Bronchial epithelial cell (primary cell): ENCODE measurements at regions not wholly inside any gene's neighbourhood (a gene's known extent, or its start where the extent isn't known, plus 50 kb on each side); places are given as distances from the start of the nearest gene placed in this dataset.
"Not testable (repeated sequence)": the region's sequence is repeated elsewhere in the genome, so short reads cannot be mapped to it uniquely, and the experiment has no call there.

Experiments used
- DNase-seq: peaks from one replicate; pipeline ENCODE4 v3.0.0-alpha.2; 2010; ENCODE audit warnings: low read depth
- FAIRE-seq: peaks from 2 replicates; lab custom pipeline; 2011; peaks lifted over from hg19 to GRCh38; lab: Jason Lieb, UNC
- H3K27me3 ChIP-seq: 2 replicates; pipeline ENCODE4 v1.5.1; 2011; ENCODE audit warnings: low read length; ENCODE audit not compliant: control insufficient read depth, insufficient read depth
- H3K36me3 ChIP-seq: 2 replicates; pipeline ENCODE4 v1.5.1; 2011; ENCODE audit warnings: low read length; ENCODE audit not compliant: control insufficient read depth, insufficient read depth
- H3K4me3 ChIP-seq: 2 replicates; pipeline ENCODE4 v1.5.1; 2011; ENCODE audit warnings: mild to moderate bottlenecking, low read depth, low read length, control low read depth
- CTCF ChIP-seq: IDR thresholded peaks from 2 replicates; pipeline ENCODE4 v1.5.1; 2011; ENCODE audit warnings: mild to moderate bottlenecking, moderate library complexity, low read length, control low read depth, inconsistent platforms; ENCODE audit not compliant: insufficient read depth, severe bottlenecking

GRCh38 chr13:86920961-86921360, 750.2 kb upstream of the SLITRK5 start:
- DNase-seq = no peak
- H3K27me3 ChIP-seq = no peaks in the 10 kb centered on the region
- no peak overlapping the region for H3K4me3 ChIP-seq
- no peak for FAIRE-seq
- no peak for TF ChIP-seq CTCF
- no peaks in the 10 kb centered on the region for H3K36me3 ChIP-seq

GRCh38 chr13:86922936-86923335, 748.2 kb upstream of the SLITRK5 start:
- FAIRE-seq = no peak
- DNase-seq = no peak
- no peak for TF ChIP-seq CTCF
- H3K4me3 ChIP-seq = no peak overlapping the region
- no peaks in the 10 kb centered on the region for H3K36me3 ChIP-seq
- no peaks in the 10 kb centered on the region for H3K27me3 ChIP-seq

GRCh38 chr13:86926916-86927315, 744.3 kb upstream of the SLITRK5 start:
- DNase-seq, H3K4me3 ChIP-seq, FAIRE-seq, H3K27me3 ChIP-seq, H3K36me3 ChIP-seq: not testable (repeated sequence)

- TF ChIP-seq CTCF = no peak
- no peaks in the 10 kb centered on the region for H3K27me3 ChIP-seq
- no peak overlapping the region for H3K4me3 ChIP-seq
- H3K36me3 ChIP-seq = no peaks in the 10 kb centered on the region
- DNase-seq (peak; percentile 13), FAIRE-seq (no peak)
These were observed 738.3 kb upstream of the SLITRK5 start for GRCh38 chr13:86932776-86933334.

GRCh38 chr13:86933676-86934075, 737.5 kb upstream of the SLITRK5 start:
- no peak for FAIRE-seq
- H3K4me3 ChIP-seq = no peak overlapping the region
- H3K27me3 ChIP-seq = no peaks in the 10 kb centered on the region
- no peaks in the 10 kb centered on the region for H3K36me3 ChIP-seq
- no peak for TF ChIP-seq CTCF
- no peak for DNase-seq

- no peak for FAIRE-seq
- TF ChIP-seq CTCF = no peak
- no peak for DNase-seq
- no peaks in the 10 kb centered on the region for H3K36me3 ChIP-seq
- no peak overlapping the region for H3K4me3 ChIP-seq
- H3K27me3 ChIP-seq = no peaks in the 10 kb centered on the region
These were observed 733.9 kb upstream of the SLITRK5 start for GRCh38 chr13:86937316-86937715.
